ENCODE measurements at regions not wholly inside any gene's neighbourhood (a gene's known extent, or its start where the extent isn't known, plus 50 kb on each side); places are given as distances from the start of the nearest gene placed in this dataset.
"Not testable (repeated sequence)": the region's sequence is repeated elsewhere in the genome, so short reads cannot be mapped to it uniquely, and the experiment has no call there.

- H3K27ac Mint-ChIP-seq (ENCODE audit: low read depth); ATAC-seq (replicated peaks; ENCODE audit: extremely low read depth, poor library complexity, severe bottlenecking); H3K4me3 Mint-ChIP-seq; DNase-seq (ENCODE audit: low spot score in 2 of 2); H3K27me3 Mint-ChIP-seq; H3K9me3 Mint-ChIP-seq: not testable (repeated sequence)
- Mint-ChIP-seq H3K36me3 (ENCODE audit: insufficient read depth) (peaks cover 14% of the 10 kb centered on the region), H3K4me1 (peaks cover 47% of the 10 kb centered on the region)
Observed at GRCh38 chr2:242104202-242104956, 234.8 kb downstream of the RTP5 start.

GRCh38 chr2:242107065-242107464 is 237.5 kb downstream of the RTP5 start:
- H3K9me3 Mint-ChIP-seq; H3K36me3 Mint-ChIP-seq (ENCODE audit: insufficient read depth); DNase-seq (ENCODE audit: low spot score in 2 of 2); H3K27me3 Mint-ChIP-seq; H3K27ac Mint-ChIP-seq (ENCODE audit: low read depth); ATAC-seq (replicated peaks; ENCODE audit: extremely low read depth, poor library complexity, severe bottlenecking); H3K4me3 Mint-ChIP-seq: not testable (repeated sequence)
- peaks cover 35% of the 10 kb centered on the region for H3K4me1 Mint-ChIP-seq

- not testable (repeated sequence) for H3K27ac Mint-ChIP-seq (ENCODE audit: low read depth)
Observed at GRCh38 chr2:242108797-242109500, 239.4 kb downstream of the RTP5 start.

GRCh38 chr2:242109819-242110218 is 240.3 kb downstream of the RTP5 start:
- not testable (repeated sequence) for H3K36me3 Mint-ChIP-seq (ENCODE audit: insufficient read depth); DNase-seq (ENCODE audit: low spot score in 2 of 2); ATAC-seq (replicated peaks; ENCODE audit: extremely low read depth, poor library complexity, severe bottlenecking); H3K27ac Mint-ChIP-seq (ENCODE audit: low read depth); H3K27me3 Mint-ChIP-seq; H3K4me3 Mint-ChIP-seq; H3K9me3 Mint-ChIP-seq
- H3K4me1 Mint-ChIP-seq: peaks cover 30% of the 10 kb centered on the region

More at GRCh38 chr2:242108797-242109500, 239.4 kb downstream of the RTP5 start:
- ATAC-seq (replicated peaks; ENCODE audit: extremely low read depth, poor library complexity, severe bottlenecking); H3K4me3 Mint-ChIP-seq; H3K9me3 Mint-ChIP-seq; H3K36me3 Mint-ChIP-seq (ENCODE audit: insufficient read depth); H3K27me3 Mint-ChIP-seq; DNase-seq (ENCODE audit: low spot score in 2 of 2): not testable (repeated sequence)
- H3K4me1 Mint-ChIP-seq: peaks cover 35% of the 10 kb centered on the region

- H3K27me3 Mint-ChIP-seq; H3K27ac Mint-ChIP-seq (ENCODE audit: low read depth); H3K4me3 Mint-ChIP-seq; H3K9me3 Mint-ChIP-seq; ATAC-seq (replicated peaks; ENCODE audit: extremely low read depth, poor library complexity, severe bottlenecking); DNase-seq (ENCODE audit: low spot score in 2 of 2); H3K36me3 Mint-ChIP-seq (ENCODE audit: insufficient read depth): not testable (repeated sequence)
- H3K4me1 Mint-ChIP-seq: peaks cover 16% of the 10 kb centered on the region
Observed at GRCh38 chr2:242111954-242112353, 242.4 kb downstream of the RTP5 start.

- not testable (repeated sequence) for ATAC-seq (replicated peaks; ENCODE audit: extremely low read depth, poor library complexity, severe bottlenecking); H3K27me3 Mint-ChIP-seq; DNase-seq (ENCODE audit: low spot score in 2 of 2); H3K9me3 Mint-ChIP-seq; H3K36me3 Mint-ChIP-seq (ENCODE audit: insufficient read depth); H3K4me1 Mint-ChIP-seq; H3K27ac Mint-ChIP-seq (ENCODE audit: low read depth); H3K4me3 Mint-ChIP-seq
Observed at GRCh38 chr2:242113492-242113891, 244.0 kb downstream of the RTP5 start.

GRCh38 chr2:242116676-242117075 is 247.1 kb downstream of the RTP5 start:
- not testable (repeated sequence) for H3K4me1 Mint-ChIP-seq; ATAC-seq (replicated peaks; ENCODE audit: extremely low read depth, poor library complexity, severe bottlenecking); DNase-seq (ENCODE audit: low spot score in 2 of 2); H3K4me3 Mint-ChIP-seq; H3K9me3 Mint-ChIP-seq; H3K27me3 Mint-ChIP-seq; H3K27ac Mint-ChIP-seq (ENCODE audit: low read depth); H3K36me3 Mint-ChIP-seq (ENCODE audit: insufficient read depth)

- ATAC-seq (replicated peaks; ENCODE audit: extremely low read depth, poor library complexity, severe bottlenecking); H3K27me3 Mint-ChIP-seq; H3K4me1 Mint-ChIP-seq; H3K36me3 Mint-ChIP-seq (ENCODE audit: insufficient read depth); H3K4me3 Mint-ChIP-seq; H3K9me3 Mint-ChIP-seq; H3K27ac Mint-ChIP-seq (ENCODE audit: low read depth); DNase-seq (ENCODE audit: low spot score in 2 of 2): not testable (repeated sequence)
Observed at GRCh38 chr2:242117305-242117704, 247.8 kb downstream of the RTP5 start.

- not testable (repeated sequence) for H3K27me3 Mint-ChIP-seq; H3K9me3 Mint-ChIP-seq; H3K4me1 Mint-ChIP-seq; H3K4me3 Mint-ChIP-seq; H3K36me3 Mint-ChIP-seq (ENCODE audit: insufficient read depth); ATAC-seq (replicated peaks; ENCODE audit: extremely low read depth, poor library complexity, severe bottlenecking); DNase-seq (ENCODE audit: low spot score in 2 of 2); H3K27ac Mint-ChIP-seq (ENCODE audit: low read depth)
Observed at GRCh38 chr2:242119682-242120081, 250.2 kb downstream of the RTP5 start.

- H3K4me1 Mint-ChIP-seq; H3K36me3 Mint-ChIP-seq (ENCODE audit: insufficient read depth); H3K27ac Mint-ChIP-seq (ENCODE audit: low read depth); ATAC-seq (replicated peaks; ENCODE audit: extremely low read depth, poor library complexity, severe bottlenecking); H3K4me3 Mint-ChIP-seq; DNase-seq (ENCODE audit: low spot score in 2 of 2); H3K27me3 Mint-ChIP-seq; H3K9me3 Mint-ChIP-seq: not testable (repeated sequence)
Observed at GRCh38 chr2:242130682-242131081, 261.2 kb downstream of the RTP5 start.

GRCh38 chr2:242159921-242160320 is 290.4 kb downstream of the RTP5 start:
- not testable (repeated sequence) for H3K36me3 Mint-ChIP-seq (ENCODE audit: insufficient read depth); H3K4me1 Mint-ChIP-seq; H3K27me3 Mint-ChIP-seq; H3K27ac Mint-ChIP-seq (ENCODE audit: low read depth); H3K9me3 Mint-ChIP-seq; DNase-seq (ENCODE audit: low spot score in 2 of 2); H3K4me3 Mint-ChIP-seq; ATAC-seq (replicated peaks; ENCODE audit: extremely low read depth, poor library complexity, severe bottlenecking)

- H3K27me3 Mint-ChIP-seq; ATAC-seq (replicated peaks; ENCODE audit: extremely low read depth, poor library complexity, severe bottlenecking); H3K36me3 Mint-ChIP-seq (ENCODE audit: insufficient read depth); DNase-seq (ENCODE audit: low spot score in 2 of 2); H3K4me1 Mint-ChIP-seq; H3K9me3 Mint-ChIP-seq; H3K4me3 Mint-ChIP-seq; H3K27ac Mint-ChIP-seq (ENCODE audit: low read depth): not testable (repeated sequence)
Observed at GRCh38 chr2:242165115-242165514, 295.6 kb downstream of the RTP5 start.

- not testable (repeated sequence) for H3K27ac Mint-ChIP-seq (ENCODE audit: low read depth); H3K4me3 Mint-ChIP-seq; ATAC-seq (replicated peaks; ENCODE audit: extremely low read depth, poor library complexity, severe bottlenecking); H3K4me1 Mint-ChIP-seq; H3K36me3 Mint-ChIP-seq (ENCODE audit: insufficient read depth); H3K9me3 Mint-ChIP-seq; DNase-seq (ENCODE audit: low spot score in 2 of 2); H3K27me3 Mint-ChIP-seq
Observed at GRCh38 chr2:242171290-242171689, 301.8 kb downstream of the RTP5 start.
